ENCODE measurements at regions not wholly inside any gene's neighbourhood (a gene's known extent, or its start where the extent isn't known, plus 50 kb on each side); places are given as distances from the start of the nearest gene placed in this dataset.

DNA sequence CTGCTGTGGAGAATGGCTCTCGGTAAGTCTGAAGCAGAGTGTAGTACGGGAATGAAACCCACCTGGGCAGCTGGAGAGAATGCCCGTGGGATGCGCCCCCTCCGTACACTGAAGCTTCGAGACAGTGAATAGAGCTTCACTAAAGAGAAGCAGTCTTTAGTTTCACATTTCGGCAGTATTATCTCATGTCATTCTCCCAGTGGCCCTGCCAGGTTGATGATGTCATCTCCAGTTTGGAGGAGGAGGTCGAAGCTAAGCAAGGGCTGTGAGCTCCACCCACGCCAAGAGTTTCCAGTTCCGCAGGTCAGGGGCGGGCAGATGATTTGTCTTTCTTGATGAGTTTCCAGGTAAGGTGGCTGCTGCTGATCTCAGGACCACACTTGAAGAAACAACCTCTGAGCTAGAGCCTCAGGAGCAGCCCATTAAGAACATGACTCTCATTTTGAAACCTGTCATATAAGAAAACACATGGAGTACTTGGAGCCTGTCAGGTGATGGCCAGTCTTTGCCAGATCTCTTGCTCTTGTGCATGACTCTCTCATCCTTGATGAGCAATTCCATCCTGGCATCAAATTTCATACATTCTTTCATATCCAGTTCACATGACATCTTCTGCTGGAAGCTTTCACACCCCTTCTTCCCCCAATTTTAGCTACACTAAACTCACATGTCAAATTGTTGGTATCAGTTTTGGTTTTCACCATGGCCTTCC lies 475.0 kb downstream of the RNF144A start:
- no peak overlapping the region for H3K27ac Mint-ChIP-seq
- no peaks in the 10 kb centered on the region for H3K4me1 Mint-ChIP-seq
- Histone ChIP-seq H3K27me3 (ENCODE audit: control insufficient read depth, insufficient read depth, low read length, poor library complexity, severe bottlenecking) (no peaks in the 10 kb centered on the region), H3K36me3 (ENCODE audit: control insufficient read depth, insufficient read depth, low read length) (no peaks in the 10 kb centered on the region), H3K27ac (ENCODE audit: low read depth, low read length) (no peak overlapping the region), H3K9ac (ENCODE audit: extremely low read depth, low read length, poor library complexity, severe bottlenecking) (no peak overlapping the region), H3K4me1 (ENCODE audit: control insufficient read depth, insufficient read depth, low read length) (peaks cover 5% of the 10 kb centered on the region), H3K4me3 (ENCODE audit: low read length) (no peak overlapping the region), H3K9me3 (ENCODE audit: control insufficient read depth, low read length) (no peaks in the 10 kb centered on the region)
- 93 to 95% methylated on average over 7 to 11 of the region's 11 CpGs for WGBS, 2 experiments (ENCODE audit: insufficient coverage in 1 of 2, insufficient read length in 1 of 2)
- no peaks in the 10 kb centered on the region for H3K36me3 Mint-ChIP-seq (ENCODE audit: low read depth)
- DNase-seq: peak; percentile 49
- H3K9me3 Mint-ChIP-seq: no peaks in the 10 kb centered on the region
- TF ChIP-seq, protein P1, sequence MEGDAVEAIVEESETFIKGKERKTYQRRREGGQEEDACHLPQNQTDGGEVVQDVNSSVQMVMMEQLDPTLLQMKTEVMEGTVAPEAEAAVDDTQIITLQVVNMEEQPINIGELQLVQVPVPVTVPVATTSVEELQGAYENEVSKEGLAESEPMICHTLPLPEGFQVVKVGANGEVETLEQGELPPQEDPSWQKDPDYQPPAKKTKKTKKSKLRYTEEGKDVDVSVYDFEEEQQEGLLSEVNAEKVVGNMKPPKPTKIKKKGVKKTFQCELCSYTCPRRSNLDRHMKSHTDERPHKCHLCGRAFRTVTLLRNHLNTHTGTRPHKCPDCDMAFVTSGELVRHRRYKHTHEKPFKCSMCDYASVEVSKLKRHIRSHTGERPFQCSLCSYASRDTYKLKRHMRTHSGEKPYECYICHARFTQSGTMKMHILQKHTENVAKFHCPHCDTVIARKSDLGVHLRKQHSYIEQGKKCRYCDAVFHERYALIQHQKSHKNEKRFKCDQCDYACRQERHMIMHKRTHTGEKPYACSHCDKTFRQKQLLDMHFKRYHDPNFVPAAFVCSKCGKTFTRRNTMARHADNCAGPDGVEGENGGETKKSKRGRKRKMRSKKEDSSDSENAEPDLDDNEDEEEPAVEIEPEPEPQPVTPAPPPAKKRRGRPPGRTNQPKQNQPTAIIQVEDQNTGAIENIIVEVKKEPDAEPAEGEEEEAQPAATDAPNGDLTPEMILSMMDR (conservative IDR thresholded peaks at IDR 0.05): no peak
- no peaks in the 10 kb centered on the region for H3K27me3 Mint-ChIP-seq (ENCODE audit: insufficient read depth)
- no peak overlapping the region for H3K4me3 Mint-ChIP-seq

DNA sequence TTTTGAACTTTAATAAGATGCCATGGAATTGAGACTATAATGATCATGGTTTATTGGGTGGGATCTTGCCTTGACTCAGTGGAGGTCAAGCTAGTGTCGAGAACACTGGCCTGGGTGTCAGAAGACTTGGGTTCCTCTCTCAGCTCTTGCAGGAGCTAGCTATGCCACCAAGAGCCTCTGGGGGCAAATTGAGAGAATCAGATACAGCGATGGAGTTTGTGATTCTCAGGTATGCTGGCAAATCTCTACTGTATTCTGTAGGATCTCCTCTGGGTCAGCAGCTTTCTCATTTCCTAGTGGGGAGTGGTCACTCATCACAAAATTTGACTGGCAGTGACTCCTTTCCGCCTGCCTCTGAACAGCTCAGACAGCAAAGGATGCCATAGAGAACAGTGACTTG lies 477.0 kb downstream of the RNF144A start:
- H3K9me3 ChIP-seq (ENCODE audit: control insufficient read depth, low read length): no peaks in the 10 kb centered on the region
- no peaks in the 10 kb centered on the region for H3K27me3 ChIP-seq (ENCODE audit: control insufficient read depth, insufficient read depth, low read length, poor library complexity, severe bottlenecking)
- H3K36me3 ChIP-seq (ENCODE audit: control insufficient read depth, insufficient read depth, low read length): no peaks in the 10 kb centered on the region
- H3K4me3 ChIP-seq (ENCODE audit: low read length): no peak overlapping the region
- H3K27ac ChIP-seq (ENCODE audit: low read depth, low read length): no peak overlapping the region
- H3K9ac ChIP-seq (ENCODE audit: extremely low read depth, low read length, poor library complexity, severe bottlenecking): no peak overlapping the region
- peaks cover 5% of the 10 kb centered on the region for H3K4me1 ChIP-seq (ENCODE audit: control insufficient read depth, insufficient read depth, low read length)
- Mint-ChIP-seq H3K9me3 (no peaks in the 10 kb centered on the region), H3K36me3 (ENCODE audit: low read depth) (no peaks in the 10 kb centered on the region), H3K27me3 (ENCODE audit: insufficient read depth) (no peaks in the 10 kb centered on the region), H3K4me3 (no peak overlapping the region), H3K4me1 (no peaks in the 10 kb centered on the region), H3K27ac (no peak overlapping the region)
- 83 to 91% methylated on average over 1 to 3 of the region's 3 CpGs for WGBS, 2 experiments (ENCODE audit: insufficient coverage in 1 of 2, insufficient read length in 1 of 2)
- TF ChIP-seq, protein P1 (conservative IDR thresholded peaks at IDR 0.05): peak; percentile 66
- DNase-seq: peak; percentile 50

DNA sequence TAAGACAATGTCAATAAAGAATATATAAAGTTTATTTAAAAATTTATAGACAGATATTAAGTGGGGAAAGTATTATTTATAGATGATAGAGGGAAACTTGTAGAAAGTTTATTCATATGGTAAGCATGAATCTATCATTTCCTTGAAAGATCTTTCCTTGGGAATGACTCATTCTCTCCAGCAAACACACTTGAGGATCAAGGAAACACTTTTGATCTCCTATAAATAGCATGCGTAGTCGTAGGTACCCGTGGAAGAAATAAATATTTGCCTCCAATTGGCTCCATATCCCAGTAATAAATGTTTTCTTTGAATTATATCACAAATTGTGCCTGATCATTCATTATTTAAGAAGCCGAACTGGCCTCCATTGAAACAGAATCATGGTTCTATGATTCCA lies 483.4 kb downstream of the RNF144A start:
- H3K27ac Mint-ChIP-seq: no peak overlapping the region
- H3K9ac ChIP-seq (ENCODE audit: extremely low read depth, low read length, poor library complexity, severe bottlenecking): no peak overlapping the region
- WGBS, 2 experiments (ENCODE audit: insufficient coverage in 1 of 2, insufficient read length in 1 of 2): 96 to 100% methylated on average over 4 of the region's 4 CpGs
- H3K27me3 ChIP-seq (ENCODE audit: control insufficient read depth, insufficient read depth, low read length, poor library complexity, severe bottlenecking): no peaks in the 10 kb centered on the region
- H3K4me1 ChIP-seq (ENCODE audit: control insufficient read depth, insufficient read depth, low read length): no peaks in the 10 kb centered on the region
- DNase-seq: no peak
- no peaks in the 10 kb centered on the region for H3K9me3 ChIP-seq (ENCODE audit: control insufficient read depth, low read length)
- no peaks in the 10 kb centered on the region for H3K36me3 ChIP-seq (ENCODE audit: control insufficient read depth, insufficient read depth, low read length)
- H3K4me3 ChIP-seq (ENCODE audit: low read length): no peak overlapping the region
- no peaks in the 10 kb centered on the region for H3K36me3 Mint-ChIP-seq (ENCODE audit: low read depth)
- no peak overlapping the region for H3K27ac ChIP-seq (ENCODE audit: low read depth, low read length)
- H3K4me3 Mint-ChIP-seq: no peak overlapping the region
- no peaks in the 10 kb centered on the region for H3K27me3 Mint-ChIP-seq (ENCODE audit: insufficient read depth)
- no peaks in the 10 kb centered on the region for H3K9me3 Mint-ChIP-seq
- H3K4me1 Mint-ChIP-seq: no peaks in the 10 kb centered on the region
- TF ChIP-seq, protein P1 (conservative IDR thresholded peaks at IDR 0.05): no peak

Data from endodermal cell (in vitro differentiated cells).